ENCODE measurements at regions not wholly inside any gene's neighbourhood (a gene's known extent, or its start where the extent isn't known, plus 50 kb on each side); places are given as distances from the start of the nearest gene placed in this dataset.

DNA sequence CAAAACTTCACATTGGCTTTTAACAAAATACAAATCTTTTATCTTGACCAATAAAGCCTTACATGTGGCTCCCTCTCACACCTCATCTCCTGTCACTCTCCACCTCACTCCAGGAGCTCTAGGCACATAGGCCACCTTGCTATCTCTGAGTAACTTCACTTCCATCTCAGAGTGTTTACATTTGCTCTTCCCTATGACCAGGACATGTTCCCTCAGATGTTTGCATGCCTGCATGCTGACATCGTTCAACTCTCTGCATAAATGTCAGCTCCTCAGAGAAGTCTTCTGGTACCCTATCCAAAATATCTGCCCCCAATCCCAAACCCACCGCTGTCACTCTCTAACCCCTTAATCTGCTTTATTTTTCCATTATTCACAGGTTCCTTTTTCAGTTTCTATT, 110.9 kb downstream of the TOMM20 start:
- H3K27me3 ChIP-seq (ENCODE audit: low read depth): no peaks in the 10 kb centered on the region
- H3K4me3 ChIP-seq: no peak overlapping the region
- H3K4me1 ChIP-seq: peaks cover 4% of the 10 kb centered on the region
- H3K9me3 ChIP-seq: no peaks in the 10 kb centered on the region
- intact Hi-C loops (cut with DNase I): no loop called here
- DNase-seq (no peak), ATAC-seq (no peak)
- TF ChIP-seq, protein P1, sequence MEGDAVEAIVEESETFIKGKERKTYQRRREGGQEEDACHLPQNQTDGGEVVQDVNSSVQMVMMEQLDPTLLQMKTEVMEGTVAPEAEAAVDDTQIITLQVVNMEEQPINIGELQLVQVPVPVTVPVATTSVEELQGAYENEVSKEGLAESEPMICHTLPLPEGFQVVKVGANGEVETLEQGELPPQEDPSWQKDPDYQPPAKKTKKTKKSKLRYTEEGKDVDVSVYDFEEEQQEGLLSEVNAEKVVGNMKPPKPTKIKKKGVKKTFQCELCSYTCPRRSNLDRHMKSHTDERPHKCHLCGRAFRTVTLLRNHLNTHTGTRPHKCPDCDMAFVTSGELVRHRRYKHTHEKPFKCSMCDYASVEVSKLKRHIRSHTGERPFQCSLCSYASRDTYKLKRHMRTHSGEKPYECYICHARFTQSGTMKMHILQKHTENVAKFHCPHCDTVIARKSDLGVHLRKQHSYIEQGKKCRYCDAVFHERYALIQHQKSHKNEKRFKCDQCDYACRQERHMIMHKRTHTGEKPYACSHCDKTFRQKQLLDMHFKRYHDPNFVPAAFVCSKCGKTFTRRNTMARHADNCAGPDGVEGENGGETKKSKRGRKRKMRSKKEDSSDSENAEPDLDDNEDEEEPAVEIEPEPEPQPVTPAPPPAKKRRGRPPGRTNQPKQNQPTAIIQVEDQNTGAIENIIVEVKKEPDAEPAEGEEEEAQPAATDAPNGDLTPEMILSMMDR (IDR thresholded peaks at IDR 0.05): no peak
- H3K27ac ChIP-seq: no peak overlapping the region
- H3K36me3 ChIP-seq: no peaks in the 10 kb centered on the region

DNA sequence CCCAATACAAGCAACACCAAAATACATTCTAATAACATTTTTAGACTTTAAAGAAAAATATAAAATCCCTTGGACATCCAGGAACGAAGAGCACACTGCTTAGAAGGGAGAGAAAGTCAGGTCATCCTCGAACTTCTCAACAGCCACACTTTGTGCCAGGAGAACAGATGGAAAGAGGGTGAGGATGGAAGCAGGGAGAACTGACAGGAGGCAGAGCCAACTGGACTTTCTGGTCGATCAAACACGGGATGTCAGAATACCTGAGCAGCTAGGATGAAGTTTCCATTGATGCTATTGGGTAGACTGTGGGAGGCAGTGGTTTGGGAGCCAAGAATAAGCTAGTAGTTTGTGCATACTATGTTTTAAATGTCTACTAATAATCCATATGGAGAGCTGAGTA, 111.4 kb downstream of the TOMM20 start:
- intact Hi-C loops (cut with DNase I): no loop called here

DNA sequence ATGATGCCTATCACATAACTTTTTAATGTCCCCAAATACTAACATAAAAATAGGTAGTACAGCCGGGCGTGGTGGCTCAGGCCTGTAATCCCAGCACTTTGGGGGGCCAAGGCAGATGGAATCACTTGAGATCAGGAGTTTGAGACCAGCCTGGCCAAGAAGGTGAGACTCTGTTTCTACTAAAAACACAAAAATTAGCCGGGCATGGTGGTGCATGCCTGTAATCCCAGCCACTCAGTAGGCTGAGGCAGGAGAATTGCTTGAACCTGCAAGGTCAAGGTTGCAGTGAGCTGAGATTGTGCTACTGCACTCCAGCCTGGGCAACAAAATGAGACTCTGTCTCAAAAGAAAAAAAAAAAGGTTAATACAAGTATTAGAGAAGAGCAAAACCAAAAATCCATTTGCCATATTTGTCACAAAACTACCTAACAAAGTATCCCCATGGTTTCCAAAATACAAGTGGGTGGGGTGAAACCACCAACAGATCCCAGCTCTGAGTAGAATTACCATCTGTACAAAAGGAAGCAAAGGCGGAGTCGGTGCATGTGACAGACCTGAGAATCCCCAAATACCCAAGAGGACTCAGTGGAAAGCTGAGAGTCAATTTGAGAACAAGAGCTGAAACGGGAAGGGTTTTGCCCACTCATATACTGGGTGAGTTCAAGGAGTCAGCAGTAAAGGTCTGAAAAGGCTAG, 113.2 kb downstream of the TOMM20 start:
- Histone ChIP-seq H3K27ac (no peak overlapping the region), H3K36me3 (no peaks in the 10 kb centered on the region), H3K4me1 (peaks cover 16% of the 10 kb centered on the region), H3K27me3 (ENCODE audit: low read depth) (no peaks in the 10 kb centered on the region), H3K4me3 (no peak overlapping the region), H3K9me3 (no peaks in the 10 kb centered on the region)
- TF ChIP-seq, protein P1 (IDR thresholded peaks at IDR 0.05): no peak
- DNase-seq: no peak
- intact Hi-C loops (cut with DNase I): no loop called here
- no peak for ATAC-seq

More for the DNA sequence above, 111.4 kb downstream of the TOMM20 start:
- Histone ChIP-seq H3K4me3 (no peak overlapping the region), H3K9me3 (no peaks in the 10 kb centered on the region), H3K4me1 (peaks cover 9% of the 10 kb centered on the region), H3K36me3 (no peaks in the 10 kb centered on the region), H3K27ac (no peak overlapping the region), H3K27me3 (ENCODE audit: low read depth) (no peaks in the 10 kb centered on the region)
- DNase-seq (no peak), ATAC-seq (no peak)
- TF ChIP-seq, protein P1 (IDR thresholded peaks at IDR 0.05): no peak

DNA sequence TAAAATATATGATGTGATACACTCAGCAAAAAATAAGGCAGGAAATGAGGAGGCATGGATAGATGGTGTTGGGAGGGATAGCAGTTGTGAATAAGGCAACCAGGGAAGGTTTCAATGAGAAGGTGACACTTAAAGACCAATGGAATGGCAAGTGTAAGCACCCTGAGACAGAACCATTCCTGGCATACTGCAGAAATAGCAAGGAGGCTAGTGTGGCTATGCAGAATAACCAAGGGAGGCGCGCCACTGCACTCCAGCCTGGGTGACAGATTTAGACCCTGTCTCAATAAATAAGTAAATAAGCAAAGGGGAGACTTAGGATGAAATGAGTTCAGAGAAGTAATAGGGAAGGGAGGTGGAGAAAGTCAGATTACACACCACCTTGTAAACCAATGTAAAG, 113.9 kb downstream of the TOMM20 start:
- Histone ChIP-seq H3K4me1 (peaks cover 16% of the 10 kb centered on the region), H3K36me3 (no peaks in the 10 kb centered on the region), H3K9me3 (no peaks in the 10 kb centered on the region), H3K4me3 (no peak overlapping the region), H3K27me3 (ENCODE audit: low read depth) (no peaks in the 10 kb centered on the region), H3K27ac (no peak overlapping the region)
- TF ChIP-seq, protein P1 (IDR thresholded peaks at IDR 0.05): no peak
- no peak for DNase-seq
- intact Hi-C loops (cut with DNase I): no loop called here
- no peak for ATAC-seq

DNA sequence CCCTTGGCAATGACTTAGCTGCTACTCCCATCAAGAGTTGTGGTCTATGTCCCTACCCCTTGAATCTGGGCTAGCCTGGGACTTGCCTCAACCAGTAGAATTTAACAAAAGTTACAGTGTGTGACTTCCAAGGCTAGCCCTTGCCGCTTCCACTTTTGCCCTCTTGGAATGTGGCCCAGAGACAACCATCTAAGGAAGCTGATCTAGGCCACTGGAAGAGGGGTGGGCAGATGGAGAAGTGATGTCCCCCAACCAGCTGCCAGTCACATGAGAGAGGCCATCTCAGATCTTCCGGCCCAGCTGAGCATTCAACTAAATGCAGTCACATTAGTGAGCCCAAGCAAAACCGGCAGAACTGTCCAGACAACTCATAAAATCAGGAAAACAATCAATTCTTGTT, 115.1 kb downstream of the TOMM20 start:
- intact Hi-C loops (cut with DNase I): no loop called here
- H3K36me3 ChIP-seq: no peaks in the 10 kb centered on the region
- no peak for ATAC-seq
- no peak overlapping the region for H3K27ac ChIP-seq
- H3K9me3 ChIP-seq: no peaks in the 10 kb centered on the region
- no peaks in the 10 kb centered on the region for H3K27me3 ChIP-seq (ENCODE audit: low read depth)
- no peak overlapping the region for H3K4me3 ChIP-seq
- no peak for DNase-seq
- TF ChIP-seq, protein P1 (IDR thresholded peaks at IDR 0.05): no peak
- peaks cover 16% of the 10 kb centered on the region for H3K4me1 ChIP-seq
